NCI-H526 treated with DMSO at 0.1 percent for 48 hours (cell line): ENCODE measurements at regions not wholly inside any gene's neighbourhood (a gene's known extent, or its start where the extent isn't known, plus 50 kb on each side); places are given as distances from the start of the nearest gene placed in this dataset.
"Not testable (repeated sequence)": the region's sequence is repeated elsewhere in the genome, so short reads cannot be mapped to it uniquely, and the experiment has no call there.

Experiments used
- DNase-seq: peaks from one replicate; lab custom pipeline; 2025; lab: John Stamatoyannopoulos, UW

GRCh38 chrX:47776292-47777006 is 60.3 kb upstream of the ZNF81 start:
- no peak for DNase-seq

GRCh38 chrX:47772764-47773163 is 63.9 kb upstream of the ZNF81 start:
- DNase-seq, result no peak

- no peak for DNase-seq
These were observed 65.2 kb upstream of the ZNF81 start for GRCh38 chrX:47771473-47771872.

- DNase-seq, result not testable (repeated sequence)
These were observed 73.9 kb upstream of the ZNF81 start for GRCh38 chrX:47762826-47763225.

- no peak for DNase-seq
These were observed 84.0 kb upstream of the ZNF81 start for GRCh38 chrX:47752685-47753084.

GRCh38 chrX:47751670-47752069 is 85.0 kb upstream of the ZNF81 start:
- DNase-seq, result peak; percentile 23

GRCh38 chrX:47749185-47749967 is 87.3 kb upstream of the ZNF81 start:
- no peak for DNase-seq

GRCh38 chrX:47748576-47748975 is 88.1 kb upstream of the ZNF81 start:
- no peak for DNase-seq

GRCh38 chrX:47746446-47746845 is 87.5 kb upstream of the UXT start:
- DNase-seq, result no peak

GRCh38 chrX:47745416-47745815 is 86.4 kb upstream of the UXT start:
- DNase-seq, result no peak

GRCh38 chrX:47743504-47743903 is 84.5 kb upstream of the UXT start:
- no peak for DNase-seq

- DNase-seq, result not testable (repeated sequence)
These were observed 79.9 kb upstream of the UXT start for GRCh38 chrX:47738870-47739269.

GRCh38 chrX:47723689-47724088 is 64.7 kb upstream of the UXT start:
- no peak for DNase-seq

- no peak for DNase-seq
These were observed 64.1 kb upstream of the UXT start for GRCh38 chrX:47723083-47723482.

- DNase-seq, result no peak
These were observed 63.3 kb upstream of the UXT start for GRCh38 chrX:47722260-47722659.

- DNase-seq, result not testable (repeated sequence)
These were observed 56.1 kb upstream of the UXT start for GRCh38 chrX:47715078-47715477.

GRCh38 chrX:47712675-47713074 is 53.7 kb upstream of the UXT start:
- DNase-seq, result peak; percentile 33

- no peak for DNase-seq
These were observed 51.3 kb upstream of the UXT start for GRCh38 chrX:47710252-47710651.
